ENCODE measurements at regions not wholly inside any gene's neighbourhood (a gene's known extent, or its start where the extent isn't known, plus 50 kb on each side); places are given as distances from the start of the nearest gene placed in this dataset.
A peak's percentile ranks its signal among the peaks of the same experiment; 100 is the strongest.

GRCh38 chr15:25943831-25944230, 80.7 kb upstream of the ATP10A start:
- TF ChIP-seq CTCF (IDR thresholded peaks at IDR 0.05; ENCODE audit: low read depth, low read length, missing control alignments) = no peak
- no peak overlapping the region for H3K4me3 ChIP-seq (ENCODE audit: low read depth, low read length)
- no peak for DNase-seq (ENCODE audit: low read depth)

- TF ChIP-seq CTCF (IDR thresholded peaks at IDR 0.05; ENCODE audit: low read depth, low read length, missing control alignments) = no peak
- DNase-seq (ENCODE audit: low read depth) = peak; percentile 70
These were observed 76.0 kb upstream of the ATP10A start for GRCh38 chr15:25939122-25939521.

GRCh38 chr15:25937796-25938195, 74.7 kb upstream of the ATP10A start:
- no peak overlapping the region for H3K4me3 ChIP-seq (ENCODE audit: low read depth, low read length)
- no peak for TF ChIP-seq CTCF (IDR thresholded peaks at IDR 0.05; ENCODE audit: low read depth, low read length, missing control alignments)
- DNase-seq (ENCODE audit: low read depth) = no peak

More at GRCh38 chr15:25939122-25939521, 76.0 kb upstream of the ATP10A start:
- H3K4me3 ChIP-seq (ENCODE audit: low read depth, low read length) = no peak overlapping the region

- TF ChIP-seq CTCF (IDR thresholded peaks at IDR 0.05; ENCODE audit: low read depth, low read length, missing control alignments) = no peak
- H3K4me3 ChIP-seq (ENCODE audit: low read depth, low read length) = no peak overlapping the region
- no peak for DNase-seq (ENCODE audit: low read depth)
These were observed 72.9 kb upstream of the ATP10A start for GRCh38 chr15:25936004-25936403.

GRCh38 chr15:25933456-25934158, 70.5 kb upstream of the ATP10A start:
- peak; percentile 87 for TF ChIP-seq CTCF (IDR thresholded peaks at IDR 0.05; ENCODE audit: low read depth, low read length, missing control alignments)
- no peak overlapping the region for H3K4me3 ChIP-seq (ENCODE audit: low read depth, low read length)
- DNase-seq (ENCODE audit: low read depth) = peak; percentile 18

- no peak for DNase-seq (ENCODE audit: low read depth)
- no peak overlapping the region for H3K4me3 ChIP-seq (ENCODE audit: low read depth, low read length)
- no peak for TF ChIP-seq CTCF (IDR thresholded peaks at IDR 0.05; ENCODE audit: low read depth, low read length, missing control alignments)
These were observed 69.6 kb upstream of the ATP10A start for GRCh38 chr15:25932696-25933095.

GRCh38 chr15:25931851-25932250, 68.7 kb upstream of the ATP10A start:
- H3K4me3 ChIP-seq (ENCODE audit: low read depth, low read length) = no peak overlapping the region
- DNase-seq (ENCODE audit: low read depth) = no peak
- TF ChIP-seq CTCF (IDR thresholded peaks at IDR 0.05; ENCODE audit: low read depth, low read length, missing control alignments) = no peak

Data from GM12864 (cell line).